ENCODE measurements at regions not wholly inside any gene's neighbourhood (a gene's known extent, or its start where the extent isn't known, plus 50 kb on each side); places are given as distances from the start of the nearest gene placed in this dataset.

DNA sequence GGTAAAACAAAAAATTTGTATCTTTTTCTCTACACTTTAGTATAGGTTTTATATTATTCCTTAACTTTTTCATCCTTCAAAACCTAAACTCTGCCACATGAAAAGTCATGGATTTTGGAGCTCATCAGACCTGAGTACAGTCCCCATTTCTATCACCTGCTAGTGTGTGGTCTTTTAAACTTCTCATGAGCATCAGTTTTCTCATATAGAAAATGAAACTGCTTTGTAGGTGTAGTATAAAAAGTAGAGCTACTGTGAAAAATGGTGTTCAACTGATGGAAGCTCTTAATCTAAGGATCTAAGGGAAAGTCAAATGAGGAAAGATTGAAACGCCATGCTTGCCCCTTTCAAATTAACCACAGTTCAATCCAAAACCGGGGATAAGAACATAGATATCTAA, 686.5 kb downstream of the MECOM start:
- no peak for TF ChIP-seq EZH2 (IDR thresholded peaks at IDR 0.05; ENCODE audit: borderline replicate concordance, insufficient read depth, low read length, poor library complexity, severe bottlenecking)
- no peak for TF ChIP-seq CTCF (IDR thresholded peaks at IDR 0.05; ENCODE audit: poor library complexity, severe bottlenecking)
